Panc1 (cell line): ENCODE measurements at regions not wholly inside any gene's neighbourhood (a gene's known extent, or its start where the extent isn't known, plus 50 kb on each side); places are given as distances from the start of the nearest gene placed in this dataset.

Experiments used
- ATAC-seq: fragments of 200-7000 bp; cut with Tn5 transposase; 2 replicates; pipeline ENCODE4 v1.9.1; 2020; ENCODE audit warnings: mild to moderate bottlenecking, moderate library complexity
- BruUV-seq: library from RNA; stranded (reverse); fragments of 400-500 nt; replicated peaks from 2 replicates; lab custom pipeline; 2021; lab: Mats Ljungman, UMichigan
- CTCF ChIA-PET: fragments of 300-600 bp; sonication (Branson Sonifier 250); formaldehyde crosslinking; loops from one replicate; lab custom pipeline; 2022; ENCODE audit warnings: antibody characterized with exemption; lab: Charles Lee
- POLR2A ChIA-PET: fragments of 300-600 bp; sonication (Branson Sonifier 250); formaldehyde crosslinking; loops from one replicate; lab custom pipeline; 2022; ENCODE audit warnings: antibody characterized with exemption; lab: Charles Lee
- DNase-seq: peaks from one replicate; pipeline ENCODE4 v3.0.0-alpha.2; 2010; ENCODE audit warnings: low read depth, low spot score
- H3K27ac ChIP-seq: 2 replicates; pipeline ENCODE4 v1.5.1; 2011; ENCODE audit warnings: mild to moderate bottlenecking, low read length, inconsistent platforms
- H3K27me3 ChIP-seq: fragments of 200-500 bp; sonication (Bioruptor generic); 2 replicates; pipeline ENCODE4 v1.6.0; 2014; ENCODE audit warnings: low read length, inconsistent platforms; ENCODE audit not compliant: control insufficient read depth, insufficient read depth
- H3K36me3 ChIP-seq: fragments of 200-500 bp; sonication (Bioruptor generic); 2 replicates; pipeline ENCODE4 v1.5.1; 2014; ENCODE audit warnings: inconsistent platforms, mild to moderate bottlenecking, low read length, moderate library complexity; ENCODE audit not compliant: control insufficient read depth, insufficient read depth
- H3K4me1 ChIP-seq: 2 replicates; pipeline ENCODE4 v1.5.1; 2011; ENCODE audit warnings: inconsistent platforms, mild to moderate bottlenecking, low read length, moderate library complexity; ENCODE audit not compliant: control insufficient read depth, insufficient read depth
- H3K4me3 ChIP-seq, 2 experiments: 2 replicates each; pipeline ENCODE4 v1.5.1; 2011 to 2012; ENCODE audit warnings: low read depth in 2 of 2, low read length in 2 of 2, mild to moderate bottlenecking in 2 of 2, inconsistent platforms in 1 of 2, moderate library complexity in 1 of 2
- H3K9me3 ChIP-seq: fragments of 200-500 bp; sonication (Bioruptor generic); 2 replicates; pipeline ENCODE4 v1.5.1; 2014; ENCODE audit warnings: low read depth, mild to moderate bottlenecking, inconsistent platforms, low read length, moderate library complexity; ENCODE audit not compliant: control insufficient read depth, insufficient read depth
- POLR2AphosphoS5 ChIP-seq: IDR thresholded peaks from 2 replicates; pipeline ENCODE4 v1.6.1; 2012; ENCODE audit warnings: mild to moderate bottlenecking, low read depth, low read length, moderate library complexity
- SIN3A ChIP-seq: IDR thresholded peaks from 2 replicates; pipeline ENCODE4 v1.6.1; 2012; ENCODE audit warnings: low read depth, mild to moderate bottlenecking, low read length, moderate library complexity, borderline replicate concordance; ENCODE audit not compliant: insufficient read depth
- TCF7L2 ChIP-seq: IDR thresholded peaks from 2 replicates; pipeline ENCODE4 v1.6.1; 2011; ENCODE audit warnings: mild to moderate bottlenecking, low read depth, low read length, inconsistent platforms
- in situ Hi-C: cut with HindIII; loops from 2 replicates; pipeline ENCODE4 v1.10.0; 2016; ENCODE audit warnings: low sequenced_read_pairs, low pct_unique_long_range_greater_than_20kb
- intact Hi-C: fragments of 100-400 bp; cut with micrococcal nuclease; formaldehyde crosslinking; loops from one replicate; pipeline ENCODE4 v1.10.0; 2022; ENCODE audit not compliant: unreplicated experiment
- TF ChIP-seq, protein P1 (sequence below): fragments of 450-650 bp; IDR thresholded peaks from 2 replicates; pipeline ENCODE4 v1.5.1; 2017; ENCODE audit warnings: mild to moderate bottlenecking
- TF ChIP-seq, protein P2 (sequence below), 2 experiments: IDR thresholded peaks; 2 replicates each; pipeline ENCODE4 v1.6.1; 2011 to 2012; ENCODE audit warnings: low read depth in 2 of 2, control low read depth in 1 of 2, low read length in 1 of 2, mild to moderate bottlenecking in 1 of 2, moderate library complexity in 1 of 2; ENCODE audit not compliant: insufficient read depth in 1 of 2

DNA sequence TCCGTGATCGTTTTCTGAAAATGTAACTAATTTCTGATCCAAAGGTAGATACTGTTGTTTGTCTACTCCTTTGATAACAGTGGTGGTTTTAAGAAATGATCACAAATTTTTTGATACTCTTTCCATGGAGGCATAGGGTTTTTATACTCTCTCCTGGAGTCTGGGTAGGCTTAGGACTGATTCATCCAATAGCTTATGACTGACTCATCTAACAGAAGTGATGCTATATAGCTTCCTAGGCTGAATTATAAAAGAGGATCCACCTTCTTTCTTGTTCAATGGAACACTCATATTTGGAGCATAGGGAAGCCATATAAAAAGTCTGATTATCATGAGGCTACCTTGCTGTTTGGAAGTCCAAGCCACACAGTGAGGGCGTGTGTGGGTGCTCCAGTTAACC is 84.3 kb downstream of the CHST2 start:
- Histone ChIP-seq H3K27me3 (peaks cover 2% of the 10 kb centered on the region; the same call in 1 of the 2 replicates), H3K9me3 (no peaks in the 10 kb centered on the region), H3K4me3 (no peak overlapping the region), H3K4me1 (no peaks in the 10 kb centered on the region), H3K36me3 (no peaks in the 10 kb centered on the region), H3K27ac (no peak overlapping the region)
- DNase-seq = no peak
- ATAC-seq = no peak
- in situ Hi-C loops (no loop called here), intact Hi-C loops (no loop called here)
- BruUV-seq = no TSS peak
- ChIA-PET POLR2A (no interaction called here), CTCF (no interaction called here)
- TF ChIP-seq POLR2AphosphoS5 (no peak), TCF7L2 (no peak), SIN3A (no peak)
- TF ChIP-seq, protein P1, sequence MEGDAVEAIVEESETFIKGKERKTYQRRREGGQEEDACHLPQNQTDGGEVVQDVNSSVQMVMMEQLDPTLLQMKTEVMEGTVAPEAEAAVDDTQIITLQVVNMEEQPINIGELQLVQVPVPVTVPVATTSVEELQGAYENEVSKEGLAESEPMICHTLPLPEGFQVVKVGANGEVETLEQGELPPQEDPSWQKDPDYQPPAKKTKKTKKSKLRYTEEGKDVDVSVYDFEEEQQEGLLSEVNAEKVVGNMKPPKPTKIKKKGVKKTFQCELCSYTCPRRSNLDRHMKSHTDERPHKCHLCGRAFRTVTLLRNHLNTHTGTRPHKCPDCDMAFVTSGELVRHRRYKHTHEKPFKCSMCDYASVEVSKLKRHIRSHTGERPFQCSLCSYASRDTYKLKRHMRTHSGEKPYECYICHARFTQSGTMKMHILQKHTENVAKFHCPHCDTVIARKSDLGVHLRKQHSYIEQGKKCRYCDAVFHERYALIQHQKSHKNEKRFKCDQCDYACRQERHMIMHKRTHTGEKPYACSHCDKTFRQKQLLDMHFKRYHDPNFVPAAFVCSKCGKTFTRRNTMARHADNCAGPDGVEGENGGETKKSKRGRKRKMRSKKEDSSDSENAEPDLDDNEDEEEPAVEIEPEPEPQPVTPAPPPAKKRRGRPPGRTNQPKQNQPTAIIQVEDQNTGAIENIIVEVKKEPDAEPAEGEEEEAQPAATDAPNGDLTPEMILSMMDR = no peak
- TF ChIP-seq, protein P2, sequence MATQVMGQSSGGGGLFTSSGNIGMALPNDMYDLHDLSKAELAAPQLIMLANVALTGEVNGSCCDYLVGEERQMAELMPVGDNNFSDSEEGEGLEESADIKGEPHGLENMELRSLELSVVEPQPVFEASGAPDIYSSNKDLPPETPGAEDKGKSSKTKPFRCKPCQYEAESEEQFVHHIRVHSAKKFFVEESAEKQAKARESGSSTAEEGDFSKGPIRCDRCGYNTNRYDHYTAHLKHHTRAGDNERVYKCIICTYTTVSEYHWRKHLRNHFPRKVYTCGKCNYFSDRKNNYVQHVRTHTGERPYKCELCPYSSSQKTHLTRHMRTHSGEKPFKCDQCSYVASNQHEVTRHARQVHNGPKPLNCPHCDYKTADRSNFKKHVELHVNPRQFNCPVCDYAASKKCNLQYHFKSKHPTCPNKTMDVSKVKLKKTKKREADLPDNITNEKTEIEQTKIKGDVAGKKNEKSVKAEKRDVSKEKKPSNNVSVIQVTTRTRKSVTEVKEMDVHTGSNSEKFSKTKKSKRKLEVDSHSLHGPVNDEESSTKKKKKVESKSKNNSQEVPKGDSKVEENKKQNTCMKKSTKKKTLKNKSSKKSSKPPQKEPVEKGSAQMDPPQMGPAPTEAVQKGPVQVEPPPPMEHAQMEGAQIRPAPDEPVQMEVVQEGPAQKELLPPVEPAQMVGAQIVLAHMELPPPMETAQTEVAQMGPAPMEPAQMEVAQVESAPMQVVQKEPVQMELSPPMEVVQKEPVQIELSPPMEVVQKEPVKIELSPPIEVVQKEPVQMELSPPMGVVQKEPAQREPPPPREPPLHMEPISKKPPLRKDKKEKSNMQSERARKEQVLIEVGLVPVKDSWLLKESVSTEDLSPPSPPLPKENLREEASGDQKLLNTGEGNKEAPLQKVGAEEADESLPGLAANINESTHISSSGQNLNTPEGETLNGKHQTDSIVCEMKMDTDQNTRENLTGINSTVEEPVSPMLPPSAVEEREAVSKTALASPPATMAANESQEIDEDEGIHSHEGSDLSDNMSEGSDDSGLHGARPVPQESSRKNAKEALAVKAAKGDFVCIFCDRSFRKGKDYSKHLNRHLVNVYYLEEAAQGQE (IDR thresholded peaks at IDR 0.05; ENCODE audit: insufficient read depth in 1 of 2, low read depth in 2 of 2, low read length in 1 of 2) = no peak

DNA sequence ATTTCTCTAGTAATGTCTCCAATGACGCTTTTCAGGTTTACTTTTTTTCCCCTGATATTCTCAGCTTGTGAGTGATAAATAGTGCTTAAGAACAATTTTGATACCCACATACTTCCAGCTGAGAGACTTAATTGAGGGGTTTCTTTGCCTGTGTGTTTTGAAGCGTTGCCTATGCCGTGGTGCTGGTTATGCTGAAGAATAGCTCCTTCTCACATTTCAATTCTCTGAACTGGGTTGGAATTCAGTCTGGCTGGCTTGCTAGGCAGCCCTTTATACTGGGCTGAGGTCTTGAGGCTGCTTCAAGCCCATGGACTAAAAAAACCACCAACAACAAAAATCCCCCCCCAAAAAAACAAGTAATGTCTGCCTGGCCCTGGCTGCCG is 87.4 kb downstream of the CHST2 start:
- no TSS peak for BruUV-seq
- ATAC-seq = no peak
- Histone ChIP-seq H3K4me1 (no peaks in the 10 kb centered on the region), H3K27ac (no peak overlapping the region), H3K27me3 (peaks cover 9% of the 10 kb centered on the region), H3K4me3 (no peak overlapping the region), H3K9me3 (no peaks in the 10 kb centered on the region), H3K36me3 (no peaks in the 10 kb centered on the region)
- intact Hi-C loops (no loop called here), in situ Hi-C loops (no loop called here)
- POLR2A ChIA-PET = no interaction called here
- CTCF ChIA-PET = no interaction called here
- TF ChIP-seq TCF7L2 (no peak), POLR2AphosphoS5 (no peak), SIN3A (no peak)
- TF ChIP-seq, protein P1 = no peak
- TF ChIP-seq, protein P2 (IDR thresholded peaks at IDR 0.05; ENCODE audit: insufficient read depth in 1 of 2, low read depth in 2 of 2, low read length in 1 of 2) = no peak
- no peak for DNase-seq
